ENCODE measurements at regions not wholly inside any gene's neighbourhood (a gene's known extent, or its start where the extent isn't known, plus 50 kb on each side); places are given as distances from the start of the nearest gene placed in this dataset.

GRCh38 chr17:54009502-54009901 is 186.8 kb downstream of the KIF2B start:
- WGBS, 2 donors = 61 to 88% methylated on average over 4 of the region's 4 CpGs
- DNase-seq (no peak), ATAC-seq (no peak)
- Histone ChIP-seq H3K36me3 (no peaks in the 10 kb centered on the region), H3K27me3 (no peaks in the 10 kb centered on the region), H3K4me3 (no peak overlapping the region), H3K9me3 (peaks cover 0 to 5% (median 0%) of the 10 kb centered on the region in 11 donors), H3K27ac (no peak overlapping the region), H3K4me1 (no peaks in the 10 kb centered on the region)
- intact Hi-C loops (cut with DNase I) = loop anchor here in 1 of 10 donors (10.0 kb wide), 1 partner anchor 65 kb away; no protein-coding TSS in a partner anchor
- no peak for TF ChIP-seq CTCF (IDR thresholded peaks at IDR 0.05)

GRCh38 chr17:54013072-54013471 is 190.3 kb downstream of the KIF2B start:
- no peak overlapping the region for H3K27ac ChIP-seq
- H3K36me3 ChIP-seq = no peaks in the 10 kb centered on the region
- H3K9me3 ChIP-seq = peaks cover 0 to 3% (median 0%) of the 10 kb centered on the region in 11 donors
- WGBS, 2 donors = 51 to 53% methylated on average over 2 of the region's 2 CpGs
- intact Hi-C loops (cut with DNase I) = no loop called here
- H3K27me3 ChIP-seq = no peaks in the 10 kb centered on the region
- ATAC-seq (no peak), DNase-seq (no peak)
- H3K4me1 ChIP-seq = no peaks in the 10 kb centered on the region
- no peak overlapping the region for H3K4me3 ChIP-seq
- no peak for TF ChIP-seq CTCF (IDR thresholded peaks at IDR 0.05)

GRCh38 chr17:54015734-54016133 is 193.0 kb downstream of the KIF2B start:
- TF ChIP-seq CTCF (IDR thresholded peaks at IDR 0.05) = no peak

GRCh38 chr17:54021418-54021817 is 198.7 kb downstream of the KIF2B start:
- no peaks in the 10 kb centered on the region for H3K36me3 ChIP-seq
- H3K4me3 ChIP-seq = no peak overlapping the region
- intact Hi-C loops (cut with DNase I) = no loop called here
- no peak overlapping the region for H3K27ac ChIP-seq
- H3K9me3 ChIP-seq = peaks cover 0 to 11% (median 0%) of the 10 kb centered on the region in 11 donors
- no peak for TF ChIP-seq CTCF (IDR thresholded peaks at IDR 0.05)
- DNase-seq (no peak), ATAC-seq (no peak)
- no peaks in the 10 kb centered on the region for H3K27me3 ChIP-seq
- H3K4me1 ChIP-seq = no peaks in the 10 kb centered on the region
- 90 to 91% methylated on average over 1 of the region's 1 CpG for WGBS, 2 donors

More at GRCh38 chr17:54015734-54016133, 193.0 kb downstream of the KIF2B start:
- Histone ChIP-seq H3K4me1 (no peaks in the 10 kb centered on the region), H3K9me3 (peaks cover 0 to 11% (median 0%) of the 10 kb centered on the region in 11 donors), H3K27ac (no peak overlapping the region), H3K36me3 (no peaks in the 10 kb centered on the region), H3K4me3 (no peak overlapping the region), H3K27me3 (no peaks in the 10 kb centered on the region)
- DNase-seq (no peak), ATAC-seq (no peak)
- intact Hi-C loops (cut with DNase I) = loop anchor here in 1 of 10 donors (5.0 kb wide), 1 partner anchor 52 kb away; no protein-coding TSS in a partner anchor
- 77 to 91% methylated on average over 2 of the region's 2 CpGs for WGBS, 2 donors

All from heart right ventricle (tissue), 16 donors.